GM06990 (cell line): ENCODE measurements at regions not wholly inside any gene's neighbourhood (a gene's known extent, or its start where the extent isn't known, plus 50 kb on each side); places are given as distances from the start of the nearest gene placed in this dataset.

Experiments
- DNase-seq: peaks from one replicate; pipeline ENCODE4 v3.0.0-alpha.2; 2011; ENCODE audit not compliant: insufficient read length; ENCODE audit errors: extremely low read depth
- H3K27me3 ChIP-seq: replicated peaks from 2 replicates; pipeline ENCODE4 v1.6.0; 2011; ENCODE audit warnings: low read length; ENCODE audit not compliant: control insufficient read depth, insufficient read depth
- H3K36me3 ChIP-seq: 2 replicates; pipeline ENCODE4 v1.5.1; 2011; ENCODE audit warnings: low read length; ENCODE audit not compliant: control insufficient read depth, insufficient read depth
- H3K4me3 ChIP-seq: replicated peaks from 2 replicates; pipeline ENCODE4 v1.5.1; 2011; ENCODE audit warnings: low read depth, mild to moderate bottlenecking, control low read depth, low read length
- CTCF ChIP-seq: IDR thresholded peaks from 2 replicates; pipeline ENCODE4 v1.5.1; 2011; ENCODE audit warnings: low read length, control low read depth, mild to moderate bottlenecking, inconsistent platforms; ENCODE audit not compliant: insufficient read depth, poor library complexity, severe bottlenecking

- TF ChIP-seq CTCF: no peak
- no peaks in the 10 kb centered on the region for H3K36me3 ChIP-seq
- DNase-seq: peak; percentile 40
- no peak overlapping the region for H3K4me3 ChIP-seq
- no peaks in the 10 kb centered on the region for H3K27me3 ChIP-seq
These were observed 155.6 kb upstream of the VLDLR start for GRCh38 chr9:2465921-2466460.

- no peak for TF ChIP-seq CTCF
- H3K27me3 ChIP-seq: no peaks in the 10 kb centered on the region
- H3K36me3 ChIP-seq: no peaks in the 10 kb centered on the region
- no peak for DNase-seq
- H3K4me3 ChIP-seq: no peak overlapping the region
These were observed 154.9 kb upstream of the VLDLR start for GRCh38 chr9:2466703-2467102.

- no peaks in the 10 kb centered on the region for H3K36me3 ChIP-seq
- no peak overlapping the region for H3K4me3 ChIP-seq
- TF ChIP-seq CTCF: peak; percentile 27
- H3K27me3 ChIP-seq: no peaks in the 10 kb centered on the region
- no peak for DNase-seq
These were observed 151.8 kb upstream of the VLDLR start for GRCh38 chr9:2469681-2470221.

GRCh38 chr9:2473681-2474080 lies 147.9 kb upstream of the VLDLR start:
- Histone ChIP-seq H3K4me3 (no peak overlapping the region), H3K27me3 (no peaks in the 10 kb centered on the region), H3K36me3 (no peaks in the 10 kb centered on the region)
- TF ChIP-seq CTCF: no peak
- DNase-seq: no peak

- TF ChIP-seq CTCF: no peak
These were observed 143.8 kb upstream of the VLDLR start for GRCh38 chr9:2477755-2478154.

GRCh38 chr9:2478421-2478820 lies 143.2 kb upstream of the VLDLR start:
- no peaks in the 10 kb centered on the region for H3K36me3 ChIP-seq
- no peaks in the 10 kb centered on the region for H3K27me3 ChIP-seq
- TF ChIP-seq CTCF: no peak
- DNase-seq: no peak
- H3K4me3 ChIP-seq: no peak overlapping the region

More at GRCh38 chr9:2477755-2478154, 143.8 kb upstream of the VLDLR start:
- Histone ChIP-seq H3K36me3 (no peaks in the 10 kb centered on the region), H3K27me3 (no peaks in the 10 kb centered on the region), H3K4me3 (no peak overlapping the region)
- DNase-seq: no peak
